ENCODE measurements at regions not wholly inside any gene's neighbourhood (a gene's known extent, or its start where the extent isn't known, plus 50 kb on each side); places are given as distances from the start of the nearest gene placed in this dataset.

- TF ChIP-seq ZNF248 (tag by site-specific recombination; IDR thresholded peaks at IDR 0.05) (no peak), ZNF600 (tag by site-specific recombination; IDR thresholded peaks at IDR 0.05) (no peak), GLIS2 (tag by site-specific recombination; IDR thresholded peaks at IDR 0.05) (no peak)
Measured at GRCh38 chr10:117621196-117621595, 78.7 kb downstream of the EMX2 start (continued).

DNA sequence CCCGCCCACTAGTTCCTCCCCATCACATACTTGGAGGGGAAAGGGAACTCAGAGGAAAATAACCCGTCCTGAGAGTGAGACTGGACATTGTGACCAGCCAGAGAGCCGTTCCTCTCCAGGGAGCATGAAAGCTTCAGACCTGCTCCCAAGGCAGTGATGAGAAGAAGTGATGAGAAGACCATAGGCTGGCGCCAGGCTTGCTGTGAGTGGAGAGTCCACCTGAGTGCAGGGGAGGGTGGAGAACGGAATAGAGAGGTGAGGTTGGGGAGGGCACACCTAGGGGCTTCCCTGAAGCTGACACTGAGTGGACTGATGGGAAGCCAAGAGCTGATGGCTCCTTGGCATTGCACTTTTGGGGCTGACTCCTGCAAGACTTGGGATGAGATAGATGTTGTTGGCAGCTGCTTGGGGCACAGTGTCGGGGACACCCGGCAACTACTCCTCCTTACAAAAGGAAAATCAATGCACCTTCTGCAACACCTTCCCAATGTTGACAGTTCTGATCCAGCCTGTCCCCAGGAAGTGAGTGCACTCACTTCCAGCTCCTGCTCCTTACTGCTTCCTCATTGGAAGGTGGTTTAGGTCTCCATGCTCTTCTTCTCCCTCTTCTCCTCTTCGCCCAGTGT lies 79.4 kb downstream of the EMX2 start:
- TF ChIP-seq ZNF426 (tag by site-specific recombination; IDR thresholded peaks at IDR 0.05) (no peak), TCF7L2 (IDR thresholded peaks at IDR 0.05; ENCODE audit: borderline replicate concordance, low read depth, low read length) (no peak), ZNF626 (tag by site-specific recombination; IDR thresholded peaks at IDR 0.05) (no peak)
- CTCF ChIA-PET = no interaction called here

GRCh38 chr10:117622471-117623184 lies 80.1 kb downstream of the EMX2 start:
- POLR2A ChIA-PET = no interaction called here
- no peaks in the 10 kb centered on the region for H3K4me1 ChIP-seq (ENCODE audit: control insufficient read depth, insufficient read depth, low read length)
- CTCF ChIA-PET = interaction anchor here (1.2 kb wide), 1 partner anchor 127 kb away, joined by 3 read pairs; no protein-coding TSS in a partner anchor
- TF ChIP-seq ZNF404 (tag by site-specific recombination; IDR thresholded peaks at IDR 0.05) (no peak), ZSCAN23 (tag by site-specific recombination; IDR thresholded peaks at IDR 0.05) (no peak), ZNF302 (tag by site-specific recombination; IDR thresholded peaks at IDR 0.05; ENCODE audit: low read depth) (no peak), INSM2 (tag by site-specific recombination; IDR thresholded peaks at IDR 0.05) (no peak), BCL11A (tag by site-specific recombination; IDR thresholded peaks at IDR 0.05; ENCODE audit: low read depth) (no peak), ZSCAN30 (tag by site-specific recombination; IDR thresholded peaks at IDR 0.05) (no peak), ZNF654 (tag by site-specific recombination; IDR thresholded peaks at IDR 0.05; ENCODE audit: low read depth) (no peak), ATF2 (tag by site-specific recombination; IDR thresholded peaks at IDR 0.05; ENCODE audit: low read depth) (no peak), RBAK (tag by site-specific recombination; IDR thresholded peaks at IDR 0.05) (no peak), ZNF112 (tag by site-specific recombination; IDR thresholded peaks at IDR 0.05) (no peak), ZNF138 (tag by site-specific recombination; IDR thresholded peaks at IDR 0.05; ENCODE audit: borderline replicate concordance) (no peak)
- TF ChIP-seq, protein P1, sequence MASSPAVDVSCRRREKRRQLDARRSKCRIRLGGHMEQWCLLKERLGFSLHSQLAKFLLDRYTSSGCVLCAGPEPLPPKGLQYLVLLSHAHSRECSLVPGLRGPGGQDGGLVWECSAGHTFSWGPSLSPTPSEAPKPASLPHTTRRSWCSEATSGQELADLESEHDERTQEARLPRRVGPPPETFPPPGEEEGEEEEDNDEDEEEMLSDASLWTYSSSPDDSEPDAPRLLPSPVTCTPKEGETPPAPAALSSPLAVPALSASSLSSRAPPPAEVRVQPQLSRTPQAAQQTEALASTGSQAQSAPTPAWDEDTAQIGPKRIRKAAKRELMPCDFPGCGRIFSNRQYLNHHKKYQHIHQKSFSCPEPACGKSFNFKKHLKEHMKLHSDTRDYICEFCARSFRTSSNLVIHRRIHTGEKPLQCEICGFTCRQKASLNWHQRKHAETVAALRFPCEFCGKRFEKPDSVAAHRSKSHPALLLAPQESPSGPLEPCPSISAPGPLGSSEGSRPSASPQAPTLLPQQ (tag by site-specific recombination; IDR thresholded peaks at IDR 0.05) = no peak
- TF ChIP-seq, protein P2, sequence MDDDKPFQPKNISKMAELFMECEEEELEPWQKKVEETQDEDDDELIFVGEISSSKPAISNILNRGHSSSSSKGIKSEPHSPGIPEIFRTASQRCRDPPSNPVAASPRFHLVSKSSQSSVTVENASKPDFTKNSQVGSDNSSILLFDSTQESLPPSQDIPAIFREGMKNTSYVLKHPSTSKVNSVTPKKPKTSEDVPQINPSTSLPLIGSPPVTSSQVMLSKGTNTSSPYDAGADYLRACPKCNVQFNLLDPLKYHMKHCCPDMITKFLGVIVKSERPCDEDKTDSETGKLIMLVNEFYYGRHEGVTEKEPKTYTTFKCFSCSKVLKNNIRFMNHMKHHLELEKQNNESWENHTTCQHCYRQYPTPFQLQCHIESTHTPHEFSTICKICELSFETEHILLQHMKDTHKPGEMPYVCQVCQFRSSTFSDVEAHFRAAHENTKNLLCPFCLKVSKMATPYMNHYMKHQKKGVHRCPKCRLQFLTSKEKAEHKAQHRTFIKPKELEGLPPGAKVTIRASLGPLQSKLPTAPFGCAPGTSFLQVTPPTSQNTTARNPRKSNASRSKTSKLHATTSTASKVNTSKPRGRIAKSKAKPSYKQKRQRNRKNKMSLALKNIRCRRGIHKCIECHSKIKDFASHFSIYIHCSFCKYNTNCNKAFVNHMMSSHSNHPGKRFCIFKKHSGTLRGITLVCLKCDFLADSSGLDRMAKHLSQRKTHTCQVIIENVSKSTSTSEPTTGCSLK (tag by site-specific recombination; IDR thresholded peaks at IDR 0.05) = no peak
- TF ChIP-seq, protein P3, sequence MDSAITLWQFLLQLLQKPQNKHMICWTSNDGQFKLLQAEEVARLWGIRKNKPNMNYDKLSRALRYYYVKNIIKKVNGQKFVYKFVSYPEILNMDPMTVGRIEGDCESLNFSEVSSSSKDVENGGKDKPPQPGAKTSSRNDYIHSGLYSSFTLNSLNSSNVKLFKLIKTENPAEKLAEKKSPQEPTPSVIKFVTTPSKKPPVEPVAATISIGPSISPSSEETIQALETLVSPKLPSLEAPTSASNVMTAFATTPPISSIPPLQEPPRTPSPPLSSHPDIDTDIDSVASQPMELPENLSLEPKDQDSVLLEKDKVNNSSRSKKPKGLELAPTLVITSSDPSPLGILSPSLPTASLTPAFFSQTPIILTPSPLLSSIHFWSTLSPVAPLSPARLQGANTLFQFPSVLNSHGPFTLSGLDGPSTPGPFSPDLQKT (IDR thresholded peaks at IDR 0.05; ENCODE audit: borderline replicate concordance, low read depth, low read length) = no peak

More for the DNA sequence above, 79.4 kb downstream of the EMX2 start:
- Histone ChIP-seq H3K27ac (ENCODE audit: extremely low read depth, low read depth, low read length) (no peak overlapping the region), H3K4me3 (ENCODE audit: low read depth, low read length) (no peak overlapping the region), H3K36me3 (ENCODE audit: control insufficient read depth in 2 of 2, insufficient read depth in 1 of 2, low read length in 2 of 2) (no peaks in the 10 kb centered on the region), H3K9me3 (ENCODE audit: control insufficient read depth, insufficient read depth, low read depth, low read length) (no peaks in the 10 kb centered on the region), H3K4me1 (ENCODE audit: control insufficient read depth, insufficient read depth, low read length) (no peaks in the 10 kb centered on the region)
- POLR2A ChIA-PET = no interaction called here

More at GRCh38 chr10:117622471-117623184, 80.1 kb downstream of the EMX2 start:
- Histone ChIP-seq H3K4me3 (ENCODE audit: low read depth, low read length) (no peak overlapping the region), H3K27ac (ENCODE audit: extremely low read depth, low read depth, low read length) (no peak overlapping the region), H3K9me3 (ENCODE audit: control insufficient read depth, insufficient read depth, low read depth, low read length) (no peaks in the 10 kb centered on the region), H3K36me3 (ENCODE audit: control insufficient read depth in 2 of 2, insufficient read depth in 1 of 2, low read length in 2 of 2) (no peaks in the 10 kb centered on the region)
